Spleen (tissue), 7 donors: ENCODE measurements at regions not wholly inside any gene's neighbourhood (a gene's known extent, or its start where the extent isn't known, plus 50 kb on each side); places are given as distances from the start of the nearest gene placed in this dataset.

Experiments used
- POLR2A ChIP-seq, 3 donors: fragments of 450-650 bp; IDR thresholded peaks; one replicate each; pipeline ENCODE4 v1.5.1; 2017; ENCODE audit warnings: antibody characterized with exemption in 3 of 3, mild to moderate bottlenecking in 1 of 3
- POLR2AphosphoS5 ChIP-seq, 3 donors: sonication (generic); formaldehyde crosslinking; IDR thresholded peaks; one replicate each; pipeline ENCODE4 v1.5.1; 2017; ENCODE audit warnings: antibody characterized with exemption in 3 of 3
- TF ChIP-seq, protein P1 (sequence below), 11 experiments: fragments of 200-600 bp in 7 of 11; fragments of 450-650 bp in 4 of 11; sonication (generic) in 4 of 11; IDR thresholded peaks in 8 of 11; conservative IDR thresholded peaks in 3 of 11; 1 replicate in 7 of 11; 2 replicates in 4 of 11; pipeline versions ENCODE4 v1.4.0 to v1.8.0; 2016 to 2021; ENCODE audit warnings: antibody characterized with exemption in 11 of 11, inconsistent platforms in 4 of 11, mild to moderate bottlenecking in 1 of 11
- donor health status: DM: no; HTN: no; CAD: no; lungs with moderate emphysema.
- donor health status: DM: no; HTN: no; CAD: no.
- donor health status: DM: no; HTN: no; CAD: no.

GRCh38 chr9:80387828-80388227, 816.1 kb downstream of the TLE4 start:
- TF ChIP-seq, protein P1, sequence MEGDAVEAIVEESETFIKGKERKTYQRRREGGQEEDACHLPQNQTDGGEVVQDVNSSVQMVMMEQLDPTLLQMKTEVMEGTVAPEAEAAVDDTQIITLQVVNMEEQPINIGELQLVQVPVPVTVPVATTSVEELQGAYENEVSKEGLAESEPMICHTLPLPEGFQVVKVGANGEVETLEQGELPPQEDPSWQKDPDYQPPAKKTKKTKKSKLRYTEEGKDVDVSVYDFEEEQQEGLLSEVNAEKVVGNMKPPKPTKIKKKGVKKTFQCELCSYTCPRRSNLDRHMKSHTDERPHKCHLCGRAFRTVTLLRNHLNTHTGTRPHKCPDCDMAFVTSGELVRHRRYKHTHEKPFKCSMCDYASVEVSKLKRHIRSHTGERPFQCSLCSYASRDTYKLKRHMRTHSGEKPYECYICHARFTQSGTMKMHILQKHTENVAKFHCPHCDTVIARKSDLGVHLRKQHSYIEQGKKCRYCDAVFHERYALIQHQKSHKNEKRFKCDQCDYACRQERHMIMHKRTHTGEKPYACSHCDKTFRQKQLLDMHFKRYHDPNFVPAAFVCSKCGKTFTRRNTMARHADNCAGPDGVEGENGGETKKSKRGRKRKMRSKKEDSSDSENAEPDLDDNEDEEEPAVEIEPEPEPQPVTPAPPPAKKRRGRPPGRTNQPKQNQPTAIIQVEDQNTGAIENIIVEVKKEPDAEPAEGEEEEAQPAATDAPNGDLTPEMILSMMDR (IDR thresholded peaks at IDR 0.05 in 8 of 11, conservative IDR thresholded peaks at IDR 0.05 in 3 of 11): no peak
- no peak for TF ChIP-seq POLR2AphosphoS5 (IDR thresholded peaks at IDR 0.05)
- no peak for TF ChIP-seq POLR2A (IDR thresholded peaks at IDR 0.05)
